ENCODE measurements at regions not wholly inside any gene's neighbourhood (a gene's known extent, or its start where the extent isn't known, plus 50 kb on each side); places are given as distances from the start of the nearest gene placed in this dataset.
A peak's percentile ranks its signal among the peaks of the same experiment; 100 is the strongest.

GRCh38 chr20:4593149-4593525 is 93.1 kb upstream of the PRNP start:
- Histone ChIP-seq H4K20me1 (ENCODE audit: control insufficient read depth, extremely low read depth, insufficient read depth, low read length) (no peaks in the 10 kb centered on the region), H3K27me3 (ENCODE audit: control insufficient read depth, insufficient read depth, low read length) (no peaks in the 10 kb centered on the region), H2AFZ (ENCODE audit: low read length) (no peak overlapping the region), H3K27ac (ENCODE audit: insufficient read depth, low read length) (no peak overlapping the region), H3K36me3 (ENCODE audit: control insufficient read depth, insufficient read depth, low read length) (no peaks in the 10 kb centered on the region), H3K4me3 (replicated peaks in 1 of 4; ENCODE audit: control extremely low read depth in 1 of 4, insufficient read depth in 1 of 4, low read depth in 3 of 4, low read length in 4 of 4) (no peak overlapping the region), H3K4me1 (ENCODE audit: control insufficient read depth, extremely low read depth, insufficient read depth, low read length) (no peaks in the 10 kb centered on the region), H3K9ac (ENCODE audit: insufficient read depth, low read length) (no peak overlapping the region), H3K79me2 (ENCODE audit: control insufficient read depth, insufficient read depth, low read length) (no peaks in the 10 kb centered on the region), H3K4me2 (ENCODE audit: extremely low read depth, insufficient read depth, low read length) (no peak overlapping the region), H3K9me3 (ENCODE audit: control insufficient read depth, insufficient read depth, low read depth, low read length) (no peaks in the 10 kb centered on the region)
- DNase-seq (ENCODE audit: low read depth in 2 of 2), result no peak
- no peak for TF ChIP-seq EZH2 (IDR thresholded peaks at IDR 0.05; ENCODE audit: low read length, missing control alignments)
- no peak for TF ChIP-seq CTCF (conservative IDR thresholded peaks at IDR 0.05 in 1 of 2, IDR thresholded peaks at IDR 0.05 in 1 of 2; ENCODE audit: low read depth in 1 of 2, low read length in 2 of 2)

GRCh38 chr20:4592316-4593148 is 93.7 kb upstream of the PRNP start:
- Histone ChIP-seq H3K27ac (ENCODE audit: insufficient read depth, low read length) (peak overlapping the region; percentile 49), H3K9me3 (ENCODE audit: control insufficient read depth, insufficient read depth, low read depth, low read length) (no peaks in the 10 kb centered on the region), H3K9ac (ENCODE audit: insufficient read depth, low read length) (peak overlapping the region; percentile 44)

GRCh38 chr20:4591975-4592315 is 94.3 kb upstream of the PRNP start:
- TF ChIP-seq EZH2 (IDR thresholded peaks at IDR 0.05; ENCODE audit: low read length, missing control alignments) (no peak), CTCF (conservative IDR thresholded peaks at IDR 0.05 in 1 of 2, IDR thresholded peaks at IDR 0.05 in 1 of 2; ENCODE audit: low read depth in 1 of 2, low read length in 2 of 2) (no peak)
- Histone ChIP-seq H2AFZ (ENCODE audit: low read length) (no peak overlapping the region), H4K20me1 (ENCODE audit: control insufficient read depth, extremely low read depth, insufficient read depth, low read length) (no peaks in the 10 kb centered on the region), H3K4me1 (ENCODE audit: control insufficient read depth, extremely low read depth, insufficient read depth, low read length) (no peaks in the 10 kb centered on the region), H3K4me3 (replicated peaks in 1 of 4; ENCODE audit: control extremely low read depth in 1 of 4, insufficient read depth in 1 of 4, low read depth in 3 of 4, low read length in 4 of 4) (no peak overlapping the region), H3K27me3 (ENCODE audit: control insufficient read depth, insufficient read depth, low read length) (no peaks in the 10 kb centered on the region), H3K79me2 (ENCODE audit: control insufficient read depth, insufficient read depth, low read length) (no peaks in the 10 kb centered on the region), H3K36me3 (ENCODE audit: control insufficient read depth, insufficient read depth, low read length) (no peaks in the 10 kb centered on the region), H3K9ac (ENCODE audit: insufficient read depth, low read length) (no peak overlapping the region), H3K9me3 (ENCODE audit: control insufficient read depth, insufficient read depth, low read depth, low read length) (no peaks in the 10 kb centered on the region), H3K4me2 (ENCODE audit: extremely low read depth, insufficient read depth, low read length) (no peak overlapping the region), H3K27ac (ENCODE audit: insufficient read depth, low read length) (no peak overlapping the region)
- no peak for DNase-seq (ENCODE audit: low read depth in 2 of 2)

More at GRCh38 chr20:4592316-4593148, 93.7 kb upstream of the PRNP start:
- TF ChIP-seq CTCF (conservative IDR thresholded peaks at IDR 0.05 in 1 of 2, IDR thresholded peaks at IDR 0.05 in 1 of 2; ENCODE audit: low read depth in 1 of 2, low read length in 2 of 2) (peak; percentile 54 to 80), EZH2 (IDR thresholded peaks at IDR 0.05; ENCODE audit: low read length, missing control alignments) (no peak)
- Histone ChIP-seq H4K20me1 (ENCODE audit: control insufficient read depth, extremely low read depth, insufficient read depth, low read length) (no peaks in the 10 kb centered on the region), H3K4me1 (ENCODE audit: control insufficient read depth, extremely low read depth, insufficient read depth, low read length) (no peaks in the 10 kb centered on the region), H3K36me3 (ENCODE audit: control insufficient read depth, insufficient read depth, low read length) (no peaks in the 10 kb centered on the region), H3K27me3 (ENCODE audit: control insufficient read depth, insufficient read depth, low read length) (no peaks in the 10 kb centered on the region), H3K4me2 (ENCODE audit: extremely low read depth, insufficient read depth, low read length) (peak overlapping the region; percentile 77), H3K79me2 (ENCODE audit: control insufficient read depth, insufficient read depth, low read length) (no peaks in the 10 kb centered on the region), H2AFZ (ENCODE audit: low read length) (peak overlapping the region; percentile 51), H3K4me3 (replicated peaks in 1 of 4; ENCODE audit: control extremely low read depth in 1 of 4, insufficient read depth in 1 of 4, low read depth in 3 of 4, low read length in 4 of 4) (peak overlapping the region; percentile 35 to 55 (median 36))
- peak; percentile 31 to 72 for DNase-seq (ENCODE audit: low read depth in 2 of 2)

All from fibroblast of lung (primary cell).